HepG2 (cell line): ENCODE measurements at regions not wholly inside any gene's neighbourhood (a gene's known extent, or its start where the extent isn't known, plus 50 kb on each side); places are given as distances from the start of the nearest gene placed in this dataset.

ENCODE experiments used
- BCL6 ChIP-seq: IDR thresholded peaks from 2 replicates; pipeline ENCODE4 v1.6.1; 2016; ENCODE audit warnings: missing genetic modification reagents, missing compliant biosample characterization
- CSRNP2 ChIP-seq: sonication (generic); formaldehyde crosslinking; conservative IDR thresholded peaks from 2 replicates; pipeline ENCODE4 v1.8.0; 2022; ENCODE audit warnings: low read depth, missing genetic modification reagents
- MATR3 ChIP-seq: sonication (generic); formaldehyde crosslinking; IDR thresholded peaks from 2 replicates; pipeline ENCODE4 v1.4.0; 2020; ENCODE audit warnings: missing genetic modification reagents
- PCBP1 ChIP-seq: fragments of 200-400 bp; formaldehyde crosslinking; IDR thresholded peaks from 2 replicates; pipeline ENCODE4 v1.6.1; 2017; ENCODE audit warnings: mild to moderate bottlenecking, low read depth, low read length, borderline replicate concordance
- RFX1 ChIP-seq: fragments of 450-650 bp; IDR thresholded peaks from 2 replicates; pipeline ENCODE4 v1.6.1; 2017
- RFX5 ChIP-seq: IDR thresholded peaks from 2 replicates; pipeline ENCODE4 v1.6.1; 2011; ENCODE audit warnings: low read depth, low read length, improper control_type of control experiment
- SKIL ChIP-seq: sonication (generic); formaldehyde crosslinking; IDR thresholded peaks from 2 replicates; pipeline ENCODE4 v1.8.0; 2022; ENCODE audit warnings: missing genetic modification reagents, mild to moderate bottlenecking, moderate library complexity, borderline replicate concordance
- ZBTB46 ChIP-seq: sonication (generic); formaldehyde crosslinking; IDR thresholded peaks from 2 replicates; pipeline ENCODE4 v1.4.0; 2020; ENCODE audit warnings: mild to moderate bottlenecking, missing genetic modification reagents, borderline replicate concordance
- ZFP91 ChIP-seq: sonication (generic); formaldehyde crosslinking; IDR thresholded peaks from 2 replicates; pipeline ENCODE4 v1.9.0; 2022; ENCODE audit warnings: missing genetic modification reagents, mild to moderate bottlenecking, borderline replicate concordance
- ZNF280D ChIP-seq: sonication (generic); formaldehyde crosslinking; IDR thresholded peaks from 2 replicates; pipeline ENCODE4 v1.5.1; 2020; ENCODE audit warnings: mild to moderate bottlenecking, missing genetic modification reagents
- ZNF335 ChIP-seq: sonication (generic); formaldehyde crosslinking; IDR thresholded peaks from 2 replicates; pipeline ENCODE4 v1.4.0; 2020; ENCODE audit warnings: missing genetic modification reagents
- ZNF75D ChIP-seq: sonication (generic); formaldehyde crosslinking; IDR thresholded peaks from 2 replicates; pipeline ENCODE4 v1.8.1; 2023; ENCODE audit warnings: missing genetic modification reagents, mild to moderate bottlenecking, borderline replicate concordance
- ZNF775 ChIP-seq: sonication (generic); formaldehyde crosslinking; IDR thresholded peaks from 2 replicates; pipeline ENCODE4 v1.4.0; 2020; ENCODE audit warnings: missing genetic modification reagents, mild to moderate bottlenecking, moderate library complexity, borderline replicate concordance

GRCh38 chr6:22141241-22141745 is 155.5 kb downstream of the PRL start (continued):
- TF ChIP-seq SKIL (CRISPR knock-in tag) = peak; percentile 80
- no peak for TF ChIP-seq ZNF335
- no peak for TF ChIP-seq ZNF75D (CRISPR knock-in tag)
- no peak for TF ChIP-seq ZNF775
- TF ChIP-seq ZNF280D (CRISPR knock-in tag) = no peak
- TF ChIP-seq PCBP1 = no peak
- TF ChIP-seq ZBTB46 (CRISPR knock-in tag) = no peak
- TF ChIP-seq RFX5 = no peak
- no peak for TF ChIP-seq MATR3
- no peak for TF ChIP-seq CSRNP2 (CRISPR knock-in tag)
- peak; percentile 78 for TF ChIP-seq BCL6 (CRISPR knock-in tag)
- TF ChIP-seq ZFP91 (CRISPR knock-in tag) = no peak
- no peak for TF ChIP-seq RFX1
